ENCODE measurements at regions not wholly inside any gene's neighbourhood (a gene's known extent, or its start where the extent isn't known, plus 50 kb on each side); places are given as distances from the start of the nearest gene placed in this dataset.

GRCh38 chr22:48137640-48138039 is 1375.2 kb downstream of the TBC1D22A start:
- no peak for DNase-seq

GRCh38 chr22:48135592-48135991 is 1373.1 kb downstream of the TBC1D22A start:
- DNase-seq = no peak

- DNase-seq = no peak
Observed at GRCh38 chr22:48125416-48125815, 1363.0 kb downstream of the TBC1D22A start.

GRCh38 chr22:48121984-48122383 is 1359.5 kb downstream of the TBC1D22A start:
- no peak for DNase-seq

- DNase-seq = no peak
Observed at GRCh38 chr22:48118654-48119053, 1356.2 kb downstream of the TBC1D22A start.

- DNase-seq = no peak
Observed at GRCh38 chr22:48116871-48117270, 1354.4 kb downstream of the TBC1D22A start.

GRCh38 chr22:48112687-48113521 is 1350.5 kb downstream of the TBC1D22A start:
- DNase-seq = no peak

GRCh38 chr22:48106715-48107259 is 1344.3 kb downstream of the TBC1D22A start:
- DNase-seq = no peak

GRCh38 chr22:48106215-48106614 is 1343.8 kb downstream of the TBC1D22A start:
- DNase-seq = no peak

GRCh38 chr22:48105259-48105658 is 1342.8 kb downstream of the TBC1D22A start:
- no peak for DNase-seq

GRCh38 chr22:48104766-48105165 is 1342.3 kb downstream of the TBC1D22A start:
- DNase-seq = no peak

- DNase-seq = no peak
Observed at GRCh38 chr22:48104102-48104738, 1341.8 kb downstream of the TBC1D22A start.

- DNase-seq = no peak
Observed at GRCh38 chr22:48103126-48103875, 1340.9 kb downstream of the TBC1D22A start.

- DNase-seq = no peak
Observed at GRCh38 chr22:48102581-48102980, 1340.1 kb downstream of the TBC1D22A start.

GRCh38 chr22:48101704-48102103 is 1339.3 kb downstream of the TBC1D22A start:
- DNase-seq = no peak

- no peak for DNase-seq
Observed at GRCh38 chr22:48100685-48101417, 1338.4 kb downstream of the TBC1D22A start.

- no peak for DNase-seq
Observed at GRCh38 chr22:48099671-48100070, 1337.2 kb downstream of the TBC1D22A start.

- no peak for DNase-seq
Observed at GRCh38 chr22:48099251-48099650, 1336.8 kb downstream of the TBC1D22A start.

GRCh38 chr22:48098921-48099245 is 1336.4 kb downstream of the TBC1D22A start:
- no peak for DNase-seq

GRCh38 chr22:48098243-48098920 is 1335.9 kb downstream of the TBC1D22A start:
- no peak for DNase-seq

GRCh38 chr22:48097723-48098122 is 1335.3 kb downstream of the TBC1D22A start:
- DNase-seq = no peak

Measured in NCI-H1417 treated with DMSO at 0.1 percent for 48 hours (cell line).